ENCODE measurements at regions not wholly inside any gene's neighbourhood (a gene's known extent, or its start where the extent isn't known, plus 50 kb on each side); places are given as distances from the start of the nearest gene placed in this dataset.
"Not testable (repeated sequence)": the region's sequence is repeated elsewhere in the genome, so short reads cannot be mapped to it uniquely, and the experiment has no call there.

DNA sequence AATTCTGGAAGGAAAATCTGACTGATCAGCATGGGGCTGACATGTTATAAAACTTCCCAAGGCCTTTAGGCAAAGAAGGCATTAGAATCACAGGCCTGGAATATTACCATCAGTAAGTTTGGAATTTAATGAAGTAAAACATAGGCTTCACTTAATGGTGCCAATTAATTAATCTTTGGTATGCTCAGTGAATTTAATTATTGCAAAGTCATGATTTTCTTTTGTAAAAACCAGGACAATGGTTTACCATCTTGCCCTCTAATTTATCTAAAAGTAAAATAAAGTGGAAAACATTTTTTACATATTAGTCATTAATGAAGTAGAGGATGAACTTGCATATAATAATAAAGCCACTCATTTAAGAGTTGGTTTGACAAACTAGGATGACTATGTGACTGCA is 220.3 kb downstream of the SEC23IP start:
- DNase-seq, result no peak

DNA sequence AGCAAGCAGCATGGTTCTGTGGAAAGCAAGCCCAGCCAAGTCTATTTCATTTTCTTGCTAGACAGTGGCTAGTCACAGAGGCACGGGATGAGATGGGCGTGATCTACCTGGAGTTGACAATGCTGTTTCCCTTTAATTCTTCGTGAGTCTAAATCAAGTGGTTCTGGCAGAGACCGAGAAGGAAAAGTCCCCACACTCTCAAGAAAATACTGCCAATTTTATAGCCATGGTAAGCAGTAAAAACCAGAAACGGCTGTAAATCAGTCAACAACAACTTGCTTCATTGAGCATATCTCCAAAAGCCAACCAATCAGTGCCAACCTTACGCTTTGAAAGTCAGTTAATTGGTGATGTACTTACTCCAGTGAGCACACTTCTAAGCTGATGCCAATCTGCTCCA is 223.4 kb downstream of the SEC23IP start:
- no peak for DNase-seq

DNA sequence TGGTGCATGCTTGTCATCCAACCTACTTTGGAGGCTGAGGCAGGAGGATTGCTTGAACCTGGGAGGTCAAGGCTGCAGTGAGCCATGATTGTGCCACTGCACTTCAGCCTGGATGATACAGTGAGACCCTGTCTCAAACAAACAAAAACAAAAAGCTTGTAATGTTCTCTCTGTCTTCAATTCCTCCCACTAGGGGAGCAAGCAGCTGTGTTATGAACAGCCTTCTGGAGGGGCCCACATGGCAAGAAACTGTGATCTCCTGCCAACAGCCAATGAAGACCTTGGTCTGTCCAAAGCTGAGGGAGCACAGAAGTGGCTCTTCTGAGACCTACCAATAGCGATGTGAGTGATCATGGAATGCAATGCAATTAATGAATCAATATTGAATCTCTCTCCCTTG is 229.2 kb downstream of the SEC23IP start:
- DNase-seq, result no peak

DNA sequence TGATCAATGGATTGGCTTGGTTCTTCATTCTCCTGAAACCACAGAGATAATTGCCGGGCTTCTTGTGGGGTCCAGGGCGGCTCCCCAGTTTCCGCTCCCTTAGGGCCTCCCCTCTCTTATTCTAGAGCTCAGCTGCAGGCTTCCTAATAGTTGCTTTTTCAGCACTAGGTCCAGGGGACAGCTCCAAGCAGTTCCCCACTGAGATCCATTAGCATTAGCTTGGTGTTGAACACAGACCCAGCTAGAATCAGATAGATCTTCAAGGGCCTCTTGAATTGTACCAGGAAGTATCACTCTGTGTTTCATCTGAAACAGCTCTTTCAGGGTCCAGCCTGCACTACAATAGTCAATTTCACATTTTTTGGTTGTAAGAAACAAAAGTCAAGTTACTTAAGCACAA is 238.7 kb downstream of the SEC23IP start:
- no peak for DNase-seq

DNA sequence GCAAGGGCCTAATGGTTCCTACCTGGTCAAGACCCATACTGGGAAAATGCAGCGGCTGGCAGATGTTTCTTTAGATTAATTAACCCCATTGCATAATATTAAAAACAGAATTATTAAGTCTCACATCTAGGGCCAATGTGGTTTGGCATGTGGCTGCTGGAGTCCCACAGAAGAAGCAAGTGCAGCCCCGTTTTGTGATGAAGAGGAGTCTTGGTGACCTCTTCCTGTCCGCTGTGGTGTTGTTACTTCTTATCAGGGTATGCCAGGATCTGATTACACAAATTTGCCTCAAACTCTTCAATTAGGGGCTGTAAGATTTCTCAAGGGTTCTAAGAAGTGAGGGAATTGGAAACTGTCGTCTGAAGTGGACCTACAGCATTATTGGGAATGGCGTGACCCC is 240.3 kb downstream of the SEC23IP start:
- DNase-seq, result no peak

DNA sequence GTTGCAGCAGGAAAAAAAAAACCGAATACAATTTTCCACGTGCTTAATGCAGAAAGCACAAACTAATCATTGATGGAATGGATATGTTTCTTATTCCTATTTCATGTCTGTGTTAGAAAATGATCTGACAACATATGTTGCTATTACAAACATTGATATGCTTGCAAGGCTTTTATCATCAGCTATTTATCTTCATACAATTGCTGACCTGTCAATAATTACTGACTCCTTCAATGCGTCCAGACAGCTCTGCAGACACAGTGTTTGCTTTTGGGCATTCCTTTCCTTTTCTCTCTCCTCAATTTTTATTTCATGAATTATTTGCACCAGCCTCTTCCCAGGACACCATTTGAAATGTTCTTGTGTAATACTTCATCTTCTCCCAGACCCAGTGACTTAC is 246.2 kb downstream of the SEC23IP start:
- no peak for DNase-seq

DNA sequence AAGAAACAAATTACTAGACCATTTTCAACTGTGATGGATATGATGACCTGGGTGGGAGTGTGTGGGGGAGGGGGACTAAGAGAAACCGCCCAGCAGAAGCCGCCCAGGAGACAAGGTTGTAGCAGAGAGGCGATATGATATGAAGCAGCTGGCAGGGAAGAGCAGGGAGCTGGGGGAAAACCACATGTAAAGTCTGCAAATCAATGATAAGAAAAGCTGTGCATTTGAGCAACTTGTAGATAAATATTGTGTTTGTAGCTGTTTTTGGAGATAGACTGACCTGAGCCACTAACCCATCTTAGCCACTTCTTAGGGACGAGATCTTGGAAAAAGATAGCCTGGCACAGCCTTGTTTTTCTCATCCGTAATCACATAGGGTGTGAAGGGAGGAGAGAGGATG is 252.6 kb downstream of the SEC23IP start:
- DNase-seq, result no peak

DNA sequence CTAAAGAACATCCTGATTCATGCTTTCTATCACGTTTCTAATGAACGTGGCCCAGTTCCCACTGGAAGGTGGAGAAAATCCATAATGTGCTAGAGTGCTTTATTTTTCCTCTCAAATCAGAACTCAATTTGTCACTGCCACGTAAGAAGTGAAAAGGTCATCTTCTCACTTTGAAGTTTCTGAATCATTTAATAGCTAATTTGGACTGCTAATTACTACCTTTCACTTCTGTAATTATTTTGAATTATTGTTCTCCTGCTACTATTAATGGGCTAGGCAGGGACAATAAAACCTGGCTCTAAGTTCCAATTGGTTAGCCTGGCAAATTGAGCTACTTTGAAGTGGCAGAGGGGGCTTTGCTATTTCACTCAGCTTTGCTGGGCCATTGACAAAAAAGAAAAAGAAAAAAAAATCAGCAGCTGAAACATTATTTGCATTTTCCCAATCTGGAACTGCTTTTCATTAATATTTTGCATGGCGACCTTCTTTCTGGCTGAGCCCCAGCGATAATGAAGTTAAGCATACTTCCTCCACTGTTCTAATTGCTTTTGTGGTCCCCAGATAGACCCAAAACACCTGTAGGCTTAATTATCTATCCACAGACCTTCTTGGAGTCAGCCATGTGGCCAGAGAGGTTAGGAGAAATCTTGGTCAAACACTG is 264.2 kb downstream of the SEC23IP start:
- no peak for DNase-seq

DNA sequence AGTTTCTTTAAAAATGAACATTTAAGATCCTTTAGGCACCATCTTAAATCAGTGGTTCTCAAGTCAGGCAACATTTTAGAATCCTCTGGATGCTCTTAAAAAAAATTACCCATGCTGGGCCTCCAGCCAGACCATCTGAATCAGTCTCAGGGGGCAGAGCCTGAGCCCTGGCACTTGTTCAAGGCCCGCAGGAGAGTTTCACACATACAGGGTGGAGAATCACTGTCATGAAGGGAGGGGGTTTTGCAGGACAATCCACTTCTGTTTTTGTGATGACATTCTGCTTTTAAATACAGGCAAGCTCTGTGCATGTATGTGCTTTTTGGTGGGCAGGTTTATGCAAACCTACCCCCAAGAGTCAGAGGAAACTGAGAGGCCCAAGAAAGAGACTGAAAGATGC is 268.6 kb downstream of the SEC23IP start:
- no peak for DNase-seq

DNA sequence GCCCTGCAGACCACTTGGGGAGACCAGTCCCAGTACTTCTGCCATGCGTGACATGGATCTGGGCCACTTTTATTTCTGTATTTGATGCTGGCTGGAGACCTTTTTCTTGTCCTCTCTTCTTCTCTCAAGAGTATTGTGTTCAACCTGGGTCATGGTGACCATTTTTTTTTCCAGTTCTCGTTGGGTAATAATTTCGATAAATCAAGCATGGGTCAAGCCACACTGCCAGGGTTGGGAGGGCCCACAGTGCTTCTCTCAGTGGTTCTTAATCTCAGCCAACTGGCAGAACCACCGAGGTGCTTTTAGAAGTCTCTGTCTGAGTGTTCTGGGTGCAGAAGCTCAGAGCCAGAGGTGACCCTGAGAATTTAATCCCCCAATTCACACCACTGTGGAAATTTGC is 269.9 kb downstream of the SEC23IP start:
- no peak for DNase-seq

DNA sequence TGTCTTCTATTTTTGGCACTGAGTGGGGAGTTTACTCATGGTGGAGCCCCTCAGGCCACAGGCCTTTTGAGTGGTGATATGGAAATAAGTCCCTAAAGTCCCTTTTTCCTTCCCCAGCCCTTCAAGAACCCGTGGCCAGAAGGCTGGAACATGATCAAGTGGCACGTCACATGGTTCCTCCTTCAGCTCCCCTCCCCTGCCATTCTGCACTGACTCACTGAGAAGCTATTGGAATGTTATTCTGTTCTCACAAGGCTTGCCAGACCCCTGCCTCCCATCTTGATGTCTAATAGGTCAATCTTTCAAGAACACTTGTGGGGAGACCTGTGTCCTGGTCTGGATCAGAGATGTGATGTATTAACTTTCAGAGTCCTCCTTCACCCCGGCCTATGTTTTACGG is 279.8 kb downstream of the SEC23IP start:
- no peak for DNase-seq

DNA sequence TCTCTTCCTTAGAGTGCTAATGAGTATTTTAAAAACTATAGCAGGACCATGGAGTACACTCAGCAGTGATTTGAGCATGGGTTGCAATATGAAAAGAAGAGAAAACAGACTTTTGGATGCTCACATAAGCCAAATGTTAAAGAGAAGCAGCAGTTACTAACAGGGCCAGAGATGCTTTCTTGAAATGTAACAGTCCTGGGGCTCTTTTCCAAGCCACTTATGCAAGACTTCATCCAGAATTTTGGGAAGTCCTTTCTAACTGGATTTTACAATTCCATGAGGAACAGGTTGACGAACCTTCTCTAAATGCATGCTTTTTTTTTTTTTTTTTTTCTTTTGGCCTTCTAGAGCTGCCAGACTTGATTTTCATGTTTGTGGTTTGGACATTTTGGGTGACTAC is 282.0 kb downstream of the SEC23IP start:
- DNase-seq, result no peak

DNA sequence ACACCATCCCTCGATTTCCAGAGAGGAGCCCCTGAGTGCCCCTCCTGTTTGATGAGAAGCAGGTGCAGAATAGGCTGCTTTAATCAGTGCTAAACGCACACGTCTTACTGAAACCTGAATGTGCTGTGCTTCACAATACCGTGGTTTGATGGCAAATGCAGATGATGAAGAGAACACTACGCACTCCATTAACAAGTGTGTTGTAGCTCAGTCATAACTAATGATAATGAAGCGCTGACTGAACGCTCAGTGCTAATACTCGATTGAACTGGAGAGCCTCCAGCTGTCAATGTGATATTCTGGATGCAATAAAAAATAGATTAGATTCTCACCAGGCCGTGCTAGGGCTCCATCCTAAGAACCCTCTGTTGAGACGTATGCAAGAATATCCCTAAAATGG is 279.7 kb upstream of the PLPP4 start:
- DNase-seq, result no peak

DNA sequence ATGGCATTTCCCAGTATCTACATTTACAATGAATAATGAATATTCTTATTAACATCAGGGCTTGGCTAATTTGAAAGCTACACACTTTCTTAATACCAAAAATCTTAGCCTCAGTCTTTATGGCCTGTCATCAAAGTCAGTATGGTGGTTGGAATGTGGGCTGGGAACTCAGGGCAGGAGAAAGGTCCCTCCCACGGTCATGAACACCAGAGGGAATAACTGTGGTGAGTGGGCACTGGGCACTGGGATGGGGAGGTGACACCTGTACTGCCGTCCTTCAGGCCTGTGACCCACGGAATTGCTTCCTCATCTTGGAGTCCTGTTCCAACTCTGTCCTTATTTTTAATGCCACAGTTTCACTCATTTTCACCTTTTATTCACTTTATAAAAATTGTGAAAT is 276.9 kb upstream of the PLPP4 start:
- no peak for DNase-seq

DNA sequence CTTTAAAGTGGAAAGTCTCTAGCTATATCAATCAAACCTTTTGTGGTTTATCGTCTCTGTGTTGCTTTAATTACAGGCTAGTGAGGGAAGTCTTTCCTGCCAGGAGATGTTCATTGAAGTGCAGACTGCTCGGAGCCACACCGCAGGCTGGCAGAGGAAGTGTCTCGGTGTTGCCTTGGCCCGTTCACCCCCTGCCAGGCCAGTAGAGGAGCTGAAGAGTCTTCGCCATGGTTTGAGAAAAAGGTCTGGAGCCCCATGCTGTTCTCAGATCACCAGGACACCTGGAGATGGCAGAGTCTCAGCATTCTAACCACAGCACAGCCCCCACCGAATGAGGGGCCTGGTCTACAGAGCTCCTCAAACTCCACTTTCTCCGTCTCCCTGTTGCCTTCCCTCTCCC is 275.9 kb upstream of the PLPP4 start:
- no peak for DNase-seq

DNA sequence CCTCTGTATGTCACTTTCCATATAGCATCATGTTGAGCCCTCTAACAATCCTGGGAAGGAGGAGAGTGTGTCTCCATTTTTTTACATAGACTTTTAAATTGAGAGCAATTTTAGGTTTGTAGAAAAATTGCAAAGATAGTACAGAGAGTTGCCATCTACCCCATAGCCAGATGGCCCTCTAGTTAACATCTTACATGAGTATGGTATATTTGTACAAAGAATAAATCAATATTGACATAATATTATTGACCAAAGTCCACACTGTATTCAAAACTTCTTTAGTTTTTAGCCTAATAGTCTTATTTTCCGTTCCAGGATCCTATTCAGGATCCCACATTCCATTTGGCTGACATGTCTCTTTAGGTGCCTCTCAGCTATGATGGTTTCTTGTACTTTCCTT is 274.6 kb upstream of the PLPP4 start:
- DNase-seq, result no peak

DNA sequence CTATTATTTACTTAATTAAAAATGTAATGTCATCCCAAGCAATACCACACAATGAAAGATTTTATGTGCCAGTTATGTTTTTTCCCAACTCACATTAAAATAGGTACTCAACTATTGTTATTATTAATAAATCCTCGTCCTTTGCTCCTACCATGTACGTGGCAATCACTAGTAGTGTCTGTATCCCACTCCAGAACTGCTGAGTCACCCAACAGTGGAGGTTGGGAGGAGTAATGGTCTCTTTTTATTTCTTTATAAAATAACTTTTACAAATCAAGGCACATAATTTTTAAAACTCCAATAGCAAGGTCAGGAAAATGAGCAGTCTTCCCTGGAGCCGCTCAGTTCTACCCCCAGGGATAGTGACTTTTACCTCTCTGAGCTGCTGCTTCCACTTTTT is 273.5 kb upstream of the PLPP4 start:
- no peak for DNase-seq

DNA sequence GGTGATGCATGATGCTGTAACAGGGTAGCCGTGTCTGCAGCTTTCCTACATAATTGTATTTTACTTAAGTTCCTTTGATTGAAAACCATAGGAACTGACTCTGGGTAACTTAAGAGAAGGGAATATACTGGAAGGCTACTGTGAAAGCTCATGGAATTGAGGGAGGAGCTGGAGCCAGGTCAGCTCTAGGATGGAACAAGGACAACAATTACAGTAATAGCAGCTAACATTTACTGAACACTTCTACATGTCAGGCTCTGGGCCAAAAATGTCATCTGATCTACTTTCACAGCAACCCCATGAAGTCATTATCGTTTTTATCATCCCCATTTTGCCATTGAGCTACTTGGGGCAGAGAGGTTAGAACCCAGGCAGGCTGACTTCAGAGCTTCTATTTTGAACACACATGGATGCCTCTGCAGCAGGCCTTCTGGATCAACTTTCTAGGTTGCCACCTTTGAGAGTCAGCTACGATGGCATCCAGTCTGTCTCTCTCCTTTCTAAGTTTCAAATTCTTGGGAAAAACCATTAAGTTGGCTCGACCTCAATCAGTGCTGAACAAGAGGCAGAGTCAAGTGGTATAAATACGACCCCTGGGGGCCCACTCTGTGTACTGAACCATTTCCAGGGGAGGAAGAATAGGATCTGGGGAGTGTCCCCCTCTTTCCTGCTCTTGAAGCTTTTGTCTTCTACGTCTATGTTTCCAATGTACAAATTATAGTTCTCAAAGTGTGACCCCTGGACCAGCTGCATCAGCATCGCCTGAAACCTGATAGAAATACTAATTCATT is 272.3 kb upstream of the PLPP4 start:
- DNase-seq, result no peak

DNA sequence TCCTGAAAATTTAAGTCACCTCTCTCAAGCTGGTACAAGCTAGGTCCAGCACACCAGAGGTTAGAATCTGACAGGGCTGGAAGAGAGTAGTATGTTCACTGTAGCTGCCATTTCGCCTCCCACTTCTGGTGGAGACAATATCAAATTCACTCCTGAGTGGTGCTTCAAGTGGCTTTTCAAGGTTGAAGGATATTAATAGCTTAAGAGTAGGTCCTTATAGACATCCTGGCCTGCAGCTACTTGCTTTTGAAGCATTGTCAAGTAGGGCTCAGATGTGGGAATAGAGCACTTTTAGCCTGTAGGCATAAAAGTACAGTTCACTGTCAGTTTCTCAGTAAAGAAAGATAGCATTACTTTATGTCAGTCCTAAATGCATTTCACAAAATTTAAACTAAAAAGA is 270.5 kb upstream of the PLPP4 start:
- DNase-seq, result no peak

DNA sequence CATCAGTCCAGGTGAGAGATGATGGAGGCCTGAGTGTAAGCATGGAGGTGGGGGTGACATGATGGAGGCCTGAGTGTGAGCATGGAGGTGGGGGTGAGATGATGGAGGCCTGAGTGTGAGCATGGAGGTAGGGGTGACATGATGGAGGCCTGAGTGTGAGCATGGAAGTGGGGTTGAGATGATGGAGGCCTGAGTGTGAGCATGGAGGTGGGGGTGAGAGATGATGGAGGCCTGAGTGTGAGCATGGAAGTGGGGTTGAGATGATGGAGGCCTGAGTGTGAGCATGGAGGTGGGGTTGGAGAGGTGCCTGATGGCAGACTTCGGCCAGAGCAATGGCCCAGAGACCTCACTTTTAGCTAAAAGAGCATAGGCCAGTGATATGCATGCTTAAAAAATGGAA is 269.9 kb upstream of the PLPP4 start:
- not testable (repeated sequence) for DNase-seq

DNA sequence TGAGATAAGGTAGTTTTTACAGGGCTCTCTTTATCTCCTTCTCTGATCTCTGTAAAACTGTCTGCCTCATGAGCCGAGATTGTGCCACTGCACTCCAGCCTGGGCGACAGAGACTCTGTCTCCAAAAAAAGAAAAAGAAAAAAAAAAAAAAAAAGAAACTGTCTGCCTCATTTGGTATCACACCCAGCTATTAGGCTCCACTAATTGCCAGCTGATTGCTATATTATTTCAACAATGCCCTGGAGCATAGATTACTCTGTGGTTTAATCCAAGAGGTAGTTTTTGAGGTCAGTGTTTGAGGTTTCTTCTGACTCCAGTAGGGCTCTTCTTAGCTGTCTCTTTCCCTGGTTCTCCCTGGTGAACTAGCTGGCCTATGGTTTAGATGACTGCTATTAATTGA is 268.1 kb upstream of the PLPP4 start:
- no peak for DNase-seq

DNA sequence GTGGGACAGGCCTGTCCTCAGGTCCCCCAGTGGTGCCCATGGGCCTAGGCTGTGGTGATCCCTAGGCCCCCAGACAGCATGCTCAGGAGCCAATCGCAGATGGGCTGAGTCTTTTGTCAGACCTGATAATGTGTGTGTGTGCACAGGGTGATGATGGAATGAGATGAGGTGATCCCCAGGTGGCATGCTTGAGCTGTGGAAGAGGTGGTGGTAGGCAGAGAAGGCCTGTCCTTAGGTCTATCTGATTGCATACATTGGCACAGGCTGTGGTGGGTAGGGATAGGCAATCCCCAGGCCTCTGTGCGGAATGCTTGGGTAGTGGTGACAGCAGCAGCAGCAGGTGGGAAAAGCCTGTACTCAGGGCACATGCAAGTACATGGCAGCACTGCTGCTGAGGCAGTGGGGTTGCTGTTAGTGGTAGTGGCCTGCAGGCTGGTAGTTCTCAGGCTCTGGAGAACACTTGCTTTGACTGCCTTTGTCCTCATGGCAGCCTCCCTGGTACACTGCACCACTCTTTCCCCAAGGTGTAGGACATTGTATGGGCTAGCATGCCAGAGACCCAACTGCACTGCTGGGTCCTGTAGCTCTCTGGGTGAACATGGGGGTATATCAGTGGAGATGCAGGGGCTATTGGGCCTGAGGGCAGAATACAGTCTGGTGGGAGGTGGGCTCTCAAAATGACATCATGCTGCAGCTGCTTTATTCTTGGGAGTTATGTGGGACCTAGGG is 260.9 kb upstream of the PLPP4 start:
- DNase-seq, result no peak

DNA sequence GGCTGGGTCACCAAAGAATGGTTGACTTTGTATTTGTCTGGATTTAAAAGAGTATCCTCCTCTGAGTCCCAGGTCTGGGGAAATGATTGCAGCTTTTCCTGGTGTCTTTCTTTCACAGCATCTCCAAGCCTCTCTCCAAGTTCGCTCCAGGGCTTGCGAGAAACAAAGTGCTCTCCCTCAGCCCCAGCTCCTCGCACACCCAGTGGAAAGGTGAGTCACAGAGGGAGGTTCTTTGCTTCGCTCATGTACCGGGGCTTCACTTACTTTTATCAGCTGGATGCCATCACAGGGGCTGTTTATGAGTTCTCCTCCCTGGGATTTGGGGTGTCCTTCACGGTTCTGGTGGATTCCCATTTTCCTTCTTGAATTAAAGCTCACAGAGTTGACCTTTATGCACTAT is 252.2 kb upstream of the PLPP4 start:
- DNase-seq, result no peak

DNA sequence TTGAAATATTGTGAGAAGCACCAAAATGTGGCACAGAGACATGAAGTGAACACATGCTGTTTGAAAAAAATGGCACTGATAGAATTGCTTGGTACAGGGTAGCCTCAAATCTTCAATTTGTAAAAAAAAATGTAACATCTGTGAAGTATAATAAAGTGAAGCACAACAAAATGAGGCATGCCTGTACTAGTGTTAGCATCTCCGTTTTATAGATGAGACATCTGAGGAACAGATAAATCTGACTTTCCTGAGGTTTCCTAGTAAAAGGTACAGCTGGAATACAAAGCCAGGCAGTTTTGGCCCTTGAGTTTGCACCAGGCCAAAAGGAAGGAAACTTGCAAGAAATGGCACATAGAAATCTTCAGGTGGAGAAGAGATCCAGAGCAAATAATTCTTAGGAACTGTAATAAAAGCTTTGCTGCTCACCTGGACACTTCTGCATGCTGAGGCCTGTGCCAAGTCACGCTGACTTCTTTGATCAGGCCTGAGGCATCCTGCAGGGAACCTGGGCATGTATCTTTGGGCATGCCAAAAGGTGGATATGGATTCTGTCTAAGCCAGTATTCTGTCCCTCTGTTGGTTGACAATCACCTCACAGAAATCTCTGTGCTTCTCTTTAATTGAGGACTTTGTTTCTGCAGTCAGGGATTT is 251.5 kb upstream of the PLPP4 start:
- DNase-seq, result no peak

Measured in NCI-H1436 treated with DMSO at 0.1 percent for 48 hours (cell line).